GM12892 (cell line): ENCODE measurements at regions not wholly inside any gene's neighbourhood (a gene's known extent, or its start where the extent isn't known, plus 50 kb on each side); places are given as distances from the start of the nearest gene placed in this dataset.

Source experiments
- POLR2A ChIP-seq: IDR thresholded peaks from 2 replicates; pipeline ENCODE4 v1.6.1; 2011; ENCODE audit warnings: low read depth, low read length, control low read depth
- TAF1 ChIP-seq: IDR thresholded peaks from 2 replicates; pipeline ENCODE4 v1.6.1; 2011; ENCODE audit warnings: low read depth, mild to moderate bottlenecking, control low read depth, low read length, borderline replicate concordance

GRCh38 chr6:149170564-149171452 lies 146.7 kb upstream of the TAB2 start:
- TF ChIP-seq TAF1 = no peak
- TF ChIP-seq POLR2A = no peak
